ENCODE measurements at regions not wholly inside any gene's neighbourhood (a gene's known extent, or its start where the extent isn't known, plus 50 kb on each side); places are given as distances from the start of the nearest gene placed in this dataset.

- DNase-seq (ENCODE audit: low spot score): no peak
- Histone ChIP-seq H3K27ac (no peak overlapping the region), H3K4me3 (no peak overlapping the region)
- TF ChIP-seq CTCF (IDR thresholded peaks at IDR 0.05): no peak
Observed at GRCh38 chr16:51665436-51665998, 514.4 kb upstream of the SALL1 start.

- no peak for TF ChIP-seq CTCF (IDR thresholded peaks at IDR 0.05)
- Histone ChIP-seq H3K27ac (no peak overlapping the region), H3K4me3 (no peak overlapping the region)
- no peak for DNase-seq (ENCODE audit: low spot score)
Observed at GRCh38 chr16:51658531-51658930, 507.5 kb upstream of the SALL1 start.

GRCh38 chr16:51657848-51658247 lies 506.8 kb upstream of the SALL1 start:
- Histone ChIP-seq H3K27ac (no peak overlapping the region), H3K4me3 (no peak overlapping the region)
- TF ChIP-seq CTCF (IDR thresholded peaks at IDR 0.05): no peak
- no peak for DNase-seq (ENCODE audit: low spot score)

GRCh38 chr16:51655249-51655648 lies 504.2 kb upstream of the SALL1 start:
- no peak for TF ChIP-seq CTCF (IDR thresholded peaks at IDR 0.05)
- no peak for DNase-seq (ENCODE audit: low spot score)
- no peak overlapping the region for H3K27ac ChIP-seq
- H3K4me3 ChIP-seq: no peak overlapping the region

GRCh38 chr16:51651061-51651466 lies 500.0 kb upstream of the SALL1 start:
- no peak overlapping the region for H3K27ac ChIP-seq
- no peak overlapping the region for H3K4me3 ChIP-seq
- no peak for DNase-seq (ENCODE audit: low spot score)
- no peak for TF ChIP-seq CTCF (IDR thresholded peaks at IDR 0.05)

GRCh38 chr16:51649631-51650030 lies 498.6 kb upstream of the SALL1 start:
- Histone ChIP-seq H3K4me3 (no peak overlapping the region), H3K27ac (no peak overlapping the region)
- no peak for DNase-seq (ENCODE audit: low spot score)
- TF ChIP-seq CTCF (IDR thresholded peaks at IDR 0.05): no peak

GRCh38 chr16:51648526-51648925 lies 497.5 kb upstream of the SALL1 start:
- no peak for DNase-seq (ENCODE audit: low spot score)
- no peak overlapping the region for H3K4me3 ChIP-seq
- H3K27ac ChIP-seq: no peak overlapping the region
- TF ChIP-seq CTCF (IDR thresholded peaks at IDR 0.05): no peak
